GM12874 (cell line): ENCODE measurements at regions not wholly inside any gene's neighbourhood (a gene's known extent, or its start where the extent isn't known, plus 50 kb on each side); places are given as distances from the start of the nearest gene placed in this dataset.

Source experiments
- TF ChIP-seq, protein P1 (sequence below): IDR thresholded peaks from 2 replicates; pipeline ENCODE4 v1.5.1; 2011; ENCODE audit warnings: low read depth, mild to moderate bottlenecking, control low read depth, low read length, moderate library complexity; ENCODE audit not compliant: insufficient read depth

DNA sequence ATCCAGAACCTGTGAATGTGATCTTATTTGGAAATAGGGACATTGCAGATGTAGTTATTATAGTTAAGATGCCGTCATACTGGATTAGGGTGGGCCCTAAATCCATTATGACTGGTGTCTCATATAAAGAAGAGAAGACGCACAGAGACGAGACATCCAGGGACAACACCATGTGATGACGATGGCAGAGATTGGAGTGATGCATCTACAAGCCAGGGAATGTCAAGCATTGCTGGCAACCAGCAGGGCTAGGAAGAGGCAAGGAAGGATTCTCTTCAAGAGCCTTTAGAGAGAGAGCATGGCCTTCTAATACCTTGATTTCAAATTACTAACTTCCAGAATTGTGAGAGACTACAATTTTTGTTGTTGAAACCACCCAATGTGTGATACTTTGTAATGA, 345.8 kb downstream of the PTEN start:
- TF ChIP-seq, protein P1, sequence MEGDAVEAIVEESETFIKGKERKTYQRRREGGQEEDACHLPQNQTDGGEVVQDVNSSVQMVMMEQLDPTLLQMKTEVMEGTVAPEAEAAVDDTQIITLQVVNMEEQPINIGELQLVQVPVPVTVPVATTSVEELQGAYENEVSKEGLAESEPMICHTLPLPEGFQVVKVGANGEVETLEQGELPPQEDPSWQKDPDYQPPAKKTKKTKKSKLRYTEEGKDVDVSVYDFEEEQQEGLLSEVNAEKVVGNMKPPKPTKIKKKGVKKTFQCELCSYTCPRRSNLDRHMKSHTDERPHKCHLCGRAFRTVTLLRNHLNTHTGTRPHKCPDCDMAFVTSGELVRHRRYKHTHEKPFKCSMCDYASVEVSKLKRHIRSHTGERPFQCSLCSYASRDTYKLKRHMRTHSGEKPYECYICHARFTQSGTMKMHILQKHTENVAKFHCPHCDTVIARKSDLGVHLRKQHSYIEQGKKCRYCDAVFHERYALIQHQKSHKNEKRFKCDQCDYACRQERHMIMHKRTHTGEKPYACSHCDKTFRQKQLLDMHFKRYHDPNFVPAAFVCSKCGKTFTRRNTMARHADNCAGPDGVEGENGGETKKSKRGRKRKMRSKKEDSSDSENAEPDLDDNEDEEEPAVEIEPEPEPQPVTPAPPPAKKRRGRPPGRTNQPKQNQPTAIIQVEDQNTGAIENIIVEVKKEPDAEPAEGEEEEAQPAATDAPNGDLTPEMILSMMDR, result no peak

DNA sequence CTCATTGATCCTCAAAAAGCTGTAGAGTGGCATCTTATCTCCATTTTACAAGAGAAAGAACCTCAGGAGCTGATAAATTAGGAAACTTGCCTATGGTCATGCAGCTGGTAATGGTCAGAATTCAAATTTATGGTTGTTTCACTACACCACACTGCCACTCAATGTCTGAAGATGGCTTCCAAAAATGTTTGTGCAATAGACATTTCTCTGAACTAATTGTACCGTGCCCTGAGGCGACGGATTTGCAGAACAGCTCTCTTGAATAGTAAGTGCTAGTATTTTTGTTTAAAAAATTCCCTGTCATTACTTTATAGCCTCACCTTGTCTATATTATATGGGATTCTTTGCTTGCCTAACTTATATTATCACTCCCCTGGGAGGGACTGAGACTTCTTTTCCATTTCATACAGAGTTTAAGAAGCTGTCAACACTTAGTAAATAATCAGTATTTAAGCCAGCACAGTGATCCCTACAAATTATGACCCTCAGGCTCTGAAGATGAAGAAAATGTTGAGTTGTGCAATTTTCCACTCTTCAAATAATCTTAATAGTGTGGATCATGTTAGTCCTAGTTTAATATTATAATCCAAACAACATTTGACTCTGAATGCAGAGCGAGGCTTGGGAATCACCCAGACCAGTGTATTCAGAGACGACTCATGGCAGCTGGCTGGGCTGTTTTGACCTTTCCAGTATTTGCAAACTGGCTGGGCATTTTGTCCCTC, 346.6 kb downstream of the PTEN start:
- TF ChIP-seq, protein P1, result no peak

DNA sequence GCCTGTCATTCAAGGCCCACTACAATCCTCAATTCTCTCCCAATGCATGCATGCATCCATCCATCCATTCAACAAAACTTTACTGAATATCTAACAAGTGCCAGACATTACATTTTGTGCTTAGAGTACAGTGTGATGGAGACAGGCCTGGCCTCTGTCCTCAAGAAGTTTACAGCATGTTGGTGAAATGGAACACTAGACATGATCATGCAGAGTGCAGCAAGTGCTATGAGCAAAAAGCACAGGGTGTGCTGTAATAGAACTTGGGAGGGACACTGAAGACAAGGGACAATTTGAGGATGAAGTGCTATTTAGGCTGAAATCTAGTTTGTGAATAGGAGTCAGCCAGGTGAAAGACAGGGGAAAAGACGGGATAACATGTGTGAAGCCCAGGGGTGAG, 347.8 kb downstream of the PTEN start:
- TF ChIP-seq, protein P1, result no peak

DNA sequence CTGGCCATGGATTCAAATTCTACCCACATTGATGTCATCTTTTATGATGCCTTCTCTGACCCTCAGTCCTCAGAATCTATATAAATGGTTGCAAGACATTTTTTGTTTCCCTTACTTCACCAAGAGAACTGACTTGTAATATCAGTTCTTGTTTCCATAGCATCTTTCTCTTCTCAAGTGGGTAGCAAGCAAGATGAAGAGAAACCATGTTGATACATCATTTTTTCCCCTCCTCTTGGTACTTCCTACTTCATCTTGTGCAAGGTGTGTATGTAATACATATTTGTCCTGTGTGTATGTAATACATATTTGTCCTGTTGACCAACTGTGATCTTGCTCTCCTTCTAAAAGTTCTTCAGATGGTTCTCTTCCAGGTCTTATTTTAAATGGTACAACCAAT, 348.6 kb downstream of the PTEN start:
- TF ChIP-seq, protein P1, result no peak

DNA sequence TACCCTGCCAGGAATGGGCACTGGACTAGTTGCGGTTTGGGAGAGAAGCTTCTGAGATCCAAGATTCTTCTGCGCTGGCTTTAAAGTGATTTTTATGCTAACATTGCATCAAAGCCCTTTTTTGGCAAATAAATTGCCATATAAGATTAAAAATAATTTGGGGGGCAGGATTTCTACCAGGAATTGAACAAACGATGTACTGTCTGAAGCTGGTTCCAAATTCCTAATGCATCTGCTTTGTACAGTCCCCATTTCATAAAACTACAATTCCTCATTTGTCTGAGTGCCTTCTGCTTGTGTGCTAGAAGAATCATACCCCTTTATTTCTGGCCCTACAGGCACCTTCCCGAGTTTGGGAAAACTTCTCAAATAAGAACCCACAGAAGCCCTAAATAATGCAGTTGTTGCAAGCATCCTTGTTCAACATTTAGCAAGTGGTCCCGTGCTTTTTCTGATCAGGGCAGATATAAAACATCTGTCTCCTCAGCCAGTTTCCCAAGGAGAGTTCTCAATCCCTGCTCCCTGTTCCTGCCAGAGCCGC, 349.7 kb downstream of the PTEN start:
- TF ChIP-seq, protein P1, result no peak

DNA sequence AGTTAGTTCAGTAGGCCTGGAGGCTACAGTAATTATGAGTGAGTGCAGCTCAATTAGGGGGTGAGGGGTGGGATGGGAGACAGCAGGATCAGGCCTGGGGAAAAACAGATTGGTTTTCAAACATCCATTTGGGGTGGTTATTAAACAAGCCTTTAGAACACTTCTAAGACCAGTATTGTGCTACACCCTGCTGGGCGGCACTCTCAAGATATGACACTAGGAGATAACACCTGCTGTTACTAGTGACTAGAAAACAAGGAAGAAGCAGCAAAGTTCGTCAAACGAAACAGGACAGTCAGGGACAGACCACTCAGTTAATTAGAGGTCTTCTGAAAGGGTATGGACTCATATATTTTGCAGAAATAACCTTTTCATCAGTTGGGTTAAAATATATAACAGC, 353.6 kb downstream of the PTEN start:
- TF ChIP-seq, protein P1, result no peak

DNA sequence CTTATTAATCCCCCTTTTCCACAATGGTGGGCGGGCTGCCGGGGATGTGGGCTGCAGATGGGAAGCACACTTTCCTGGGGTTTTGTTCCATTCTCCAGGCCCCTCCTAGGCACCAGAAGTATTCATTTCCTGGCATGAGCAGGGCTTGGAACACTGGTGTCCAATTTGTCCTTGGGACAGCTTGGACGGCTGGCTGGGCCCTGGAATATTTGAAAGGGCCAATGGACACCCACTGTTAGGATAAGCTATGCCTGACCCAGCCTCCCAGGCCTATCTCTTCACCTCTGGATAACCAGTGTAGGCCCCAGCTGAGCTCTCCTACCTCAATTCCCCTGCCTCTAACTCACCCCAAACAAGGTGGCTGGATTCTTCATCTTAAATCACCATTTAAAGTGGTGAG, 354.9 kb downstream of the PTEN start:
- TF ChIP-seq, protein P1, result no peak

DNA sequence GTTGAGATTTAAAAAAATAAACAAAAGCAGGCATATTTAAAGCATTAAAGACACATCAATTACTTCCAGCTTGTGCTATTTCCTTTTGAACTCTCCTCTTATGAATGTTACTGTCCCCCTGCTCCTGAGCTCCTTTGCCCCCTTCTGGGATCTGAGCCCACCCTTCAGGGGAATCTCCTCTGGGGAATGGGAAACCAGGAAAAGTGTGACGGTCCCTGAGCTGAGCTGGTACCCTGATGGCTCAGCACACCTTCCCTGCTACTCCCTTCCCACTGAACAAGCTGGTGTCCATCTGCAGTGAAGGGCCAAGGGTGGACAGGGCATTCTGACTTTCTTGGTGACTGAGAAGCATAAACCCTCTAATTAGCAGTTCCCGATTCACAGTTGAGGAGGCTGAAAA, 356.3 kb downstream of the PTEN start:
- TF ChIP-seq, protein P1, result no peak
